ENCODE measurements at regions not wholly inside any gene's neighbourhood (a gene's known extent, or its start where the extent isn't known, plus 50 kb on each side); places are given as distances from the start of the nearest gene placed in this dataset.
"Not testable (repeated sequence)": the region's sequence is repeated elsewhere in the genome, so short reads cannot be mapped to it uniquely, and the experiment has no call there.

GRCh38 chr10:14421941-14422340 is 91.2 kb upstream of the FRMD4A start:
- no peaks in the 10 kb centered on the region for H3K4me1 ChIP-seq (ENCODE audit: low read depth, poor library complexity, severe bottlenecking)
- no peak overlapping the region for H3K27ac ChIP-seq
- H3K4me3 ChIP-seq (IDR thresholded peaks at IDR 0.05; ENCODE audit: insufficient read depth, low read depth, low read length): no peak overlapping the region
- no peak overlapping the region for H3K4me2 ChIP-seq
- H3K27me3 ChIP-seq (ENCODE audit: insufficient read depth, low read depth): no peaks in the 10 kb centered on the region
- H3K36me3 ChIP-seq (ENCODE audit: insufficient read depth): no peaks in the 10 kb centered on the region
- no peaks in the 10 kb centered on the region for H3K79me2 ChIP-seq (ENCODE audit: insufficient read depth, low read depth)
- H4K20me1 ChIP-seq (ENCODE audit: insufficient read depth): no peaks in the 10 kb centered on the region
- no peak overlapping the region for H3K9ac ChIP-seq
- TF ChIP-seq CTCF (conservative IDR thresholded peaks at IDR 0.05; ENCODE audit: low read depth, low read length): no peak
- H2AFZ ChIP-seq (ENCODE audit: low read depth): no peak overlapping the region

GRCh38 chr10:14417336-14417735 is 86.6 kb upstream of the FRMD4A start:
- not testable (repeated sequence) for H3K36me3 ChIP-seq (ENCODE audit: insufficient read depth); H3K4me3 ChIP-seq (IDR thresholded peaks at IDR 0.05; ENCODE audit: insufficient read depth, low read depth, low read length); H3K4me2 ChIP-seq; H3K27me3 ChIP-seq (ENCODE audit: insufficient read depth, low read depth); H3K9ac ChIP-seq; H3K27ac ChIP-seq; H3K79me2 ChIP-seq (ENCODE audit: insufficient read depth, low read depth); H3K4me1 ChIP-seq (ENCODE audit: low read depth, poor library complexity, severe bottlenecking); H4K20me1 ChIP-seq (ENCODE audit: insufficient read depth); H2AFZ ChIP-seq (ENCODE audit: low read depth)

- no peaks in the 10 kb centered on the region for H3K4me1 ChIP-seq (ENCODE audit: low read depth, poor library complexity, severe bottlenecking)
- no peak overlapping the region for H3K27ac ChIP-seq
- no peak overlapping the region for H2AFZ ChIP-seq (ENCODE audit: low read depth)
- no peak overlapping the region for H3K9ac ChIP-seq
- no peak overlapping the region for H3K4me2 ChIP-seq
- H3K79me2 ChIP-seq (ENCODE audit: insufficient read depth, low read depth): no peaks in the 10 kb centered on the region
- H3K4me3 ChIP-seq (IDR thresholded peaks at IDR 0.05; ENCODE audit: insufficient read depth, low read depth, low read length): no peak overlapping the region
- TF ChIP-seq CTCF (conservative IDR thresholded peaks at IDR 0.05; ENCODE audit: low read depth, low read length): no peak
- no peaks in the 10 kb centered on the region for H3K36me3 ChIP-seq (ENCODE audit: insufficient read depth)
- no peaks in the 10 kb centered on the region for H4K20me1 ChIP-seq (ENCODE audit: insufficient read depth)
- no peaks in the 10 kb centered on the region for H3K27me3 ChIP-seq (ENCODE audit: insufficient read depth, low read depth)
These were observed 85.6 kb upstream of the FRMD4A start for GRCh38 chr10:14416308-14416700.

- no peaks in the 10 kb centered on the region for H3K27me3 ChIP-seq (ENCODE audit: insufficient read depth, low read depth)
- TF ChIP-seq CTCF (conservative IDR thresholded peaks at IDR 0.05; ENCODE audit: low read depth, low read length): no peak
- no peak overlapping the region for H3K27ac ChIP-seq
- no peaks in the 10 kb centered on the region for H3K79me2 ChIP-seq (ENCODE audit: insufficient read depth, low read depth)
- no peak overlapping the region for H2AFZ ChIP-seq (ENCODE audit: low read depth)
- H3K4me1 ChIP-seq (ENCODE audit: low read depth, poor library complexity, severe bottlenecking): no peaks in the 10 kb centered on the region
- H3K4me2 ChIP-seq: no peak overlapping the region
- no peaks in the 10 kb centered on the region for H3K36me3 ChIP-seq (ENCODE audit: insufficient read depth)
- no peak overlapping the region for H3K4me3 ChIP-seq (IDR thresholded peaks at IDR 0.05; ENCODE audit: insufficient read depth, low read depth, low read length)
- no peaks in the 10 kb centered on the region for H4K20me1 ChIP-seq (ENCODE audit: insufficient read depth)
- no peak overlapping the region for H3K9ac ChIP-seq
These were observed 85.1 kb upstream of the FRMD4A start for GRCh38 chr10:14415676-14416307.

GRCh38 chr10:14414901-14415300 is 84.2 kb upstream of the FRMD4A start:
- Histone ChIP-seq H3K27me3 (ENCODE audit: insufficient read depth, low read depth) (no peaks in the 10 kb centered on the region), H3K4me3 (IDR thresholded peaks at IDR 0.05; ENCODE audit: insufficient read depth, low read depth, low read length) (no peak overlapping the region), H3K79me2 (ENCODE audit: insufficient read depth, low read depth) (no peaks in the 10 kb centered on the region), H3K9ac (no peak overlapping the region), H3K36me3 (ENCODE audit: insufficient read depth) (no peaks in the 10 kb centered on the region), H2AFZ (ENCODE audit: low read depth) (no peak overlapping the region), H3K27ac (no peak overlapping the region), H3K4me2 (no peak overlapping the region), H4K20me1 (ENCODE audit: insufficient read depth) (no peaks in the 10 kb centered on the region), H3K4me1 (ENCODE audit: low read depth, poor library complexity, severe bottlenecking) (no peaks in the 10 kb centered on the region)
- TF ChIP-seq CTCF (conservative IDR thresholded peaks at IDR 0.05; ENCODE audit: low read depth, low read length): no peak

Measured in KMS-11 (cell line).